Right atrium auricular region (tissue), 2 donors: ENCODE measurements at regions not wholly inside any gene's neighbourhood (a gene's known extent, or its start where the extent isn't known, plus 50 kb on each side); places are given as distances from the start of the nearest gene placed in this dataset.

ENCODE experiments used
- DNase-seq: peaks from one replicate; pipeline ENCODE4 v3.0.0-alpha.2; 2019; ENCODE audit warnings: low spot score
- H3K27ac ChIP-seq, 2 donors: fragments of 200-600 bp; sonication (generic); 1 replicate in 1 of 2; 2 replicates in 1 of 2; pipeline ENCODE4 v1.5.1; 2016 to 2019
- H3K27me3 ChIP-seq, 2 donors: fragments of 200-600 bp; sonication (generic); one replicate each; pipeline versions ENCODE4 v1.5.1 to v1.6.0; 2017 to 2019
- H3K36me3 ChIP-seq: fragments of 200-600 bp; sonication (generic); one replicate; pipeline ENCODE4 v1.5.1; 2016
- H3K4me1 ChIP-seq, 2 donors: fragments of 200-600 bp; sonication (generic); one replicate each; pipeline versions ENCODE4 v1.5.1 to v1.6.0; 2017 to 2019
- H3K4me3 ChIP-seq, 2 donors: fragments of 200-600 bp; sonication (generic); 1 replicate in 1 of 2; 2 replicates in 1 of 2; pipeline ENCODE4 v1.5.1; 2017 to 2019; ENCODE audit warnings: mild to moderate bottlenecking in 1 of 2, moderate library complexity in 1 of 2
- H3K9me3 ChIP-seq, 2 donors: fragments of 200-600 bp; sonication (generic); one replicate each; pipeline ENCODE4 v1.5.1; 2019
- CTCF ChIP-seq, 2 donors: fragments of 200-600 bp; sonication (generic); IDR thresholded peaks; one replicate each; pipeline ENCODE4 v1.5.1; 2019; ENCODE audit warnings: antibody characterized with exemption in 2 of 2

GRCh38 chr9:81128701-81129100, 560.6 kb downstream of the TLE1 start:
- Histone ChIP-seq H3K27me3 (no peaks in the 10 kb centered on the region), H3K4me3 (no peak overlapping the region), H3K4me1 (no peaks in the 10 kb centered on the region), H3K27ac (no peak overlapping the region), H3K9me3 (no peaks in the 10 kb centered on the region), H3K36me3 (no peaks in the 10 kb centered on the region)
- DNase-seq = no peak
- no peak for TF ChIP-seq CTCF (IDR thresholded peaks at IDR 0.05)

GRCh38 chr9:81125446-81126092, 563.8 kb downstream of the TLE1 start:
- Histone ChIP-seq H3K27me3 (no peaks in the 10 kb centered on the region), H3K4me1 (no peaks in the 10 kb centered on the region), H3K4me3 (no peak overlapping the region), H3K36me3 (no peaks in the 10 kb centered on the region), H3K27ac (no peak overlapping the region), H3K9me3 (no peaks in the 10 kb centered on the region)
- TF ChIP-seq CTCF (IDR thresholded peaks at IDR 0.05) = no peak
- DNase-seq = no peak

- H3K4me3 ChIP-seq = no peak overlapping the region
- no peak for DNase-seq
- no peak overlapping the region for H3K27ac ChIP-seq
- H3K36me3 ChIP-seq = no peaks in the 10 kb centered on the region
- H3K27me3 ChIP-seq = no peaks in the 10 kb centered on the region
- H3K4me1 ChIP-seq = no peaks in the 10 kb centered on the region
- TF ChIP-seq CTCF (IDR thresholded peaks at IDR 0.05) = no peak
- H3K9me3 ChIP-seq = no peaks in the 10 kb centered on the region
These were observed 565.8 kb downstream of the TLE1 start for GRCh38 chr9:81123526-81123925.

GRCh38 chr9:81122749-81123148, 566.6 kb downstream of the TLE1 start:
- H3K27me3 ChIP-seq = no peaks in the 10 kb centered on the region
- no peak for TF ChIP-seq CTCF (IDR thresholded peaks at IDR 0.05)
- no peak for DNase-seq
- no peak overlapping the region for H3K4me3 ChIP-seq
- H3K36me3 ChIP-seq = no peaks in the 10 kb centered on the region
- no peaks in the 10 kb centered on the region for H3K9me3 ChIP-seq
- no peak overlapping the region for H3K27ac ChIP-seq
- H3K4me1 ChIP-seq = no peaks in the 10 kb centered on the region

GRCh38 chr9:81119591-81119990, 569.8 kb downstream of the TLE1 start:
- Histone ChIP-seq H3K9me3 (no peaks in the 10 kb centered on the region), H3K27ac (no peak overlapping the region), H3K4me3 (no peak overlapping the region), H3K36me3 (no peaks in the 10 kb centered on the region), H3K27me3 (no peaks in the 10 kb centered on the region), H3K4me1 (no peaks in the 10 kb centered on the region)
- no peak for DNase-seq
- no peak for TF ChIP-seq CTCF (IDR thresholded peaks at IDR 0.05)

GRCh38 chr9:81118416-81118815, 570.9 kb downstream of the TLE1 start:
- no peaks in the 10 kb centered on the region for H3K4me1 ChIP-seq
- no peaks in the 10 kb centered on the region for H3K27me3 ChIP-seq
- H3K4me3 ChIP-seq = no peak overlapping the region
- H3K36me3 ChIP-seq = no peaks in the 10 kb centered on the region
- H3K9me3 ChIP-seq = no peaks in the 10 kb centered on the region
- no peak overlapping the region for H3K27ac ChIP-seq
- DNase-seq = no peak
- no peak for TF ChIP-seq CTCF (IDR thresholded peaks at IDR 0.05)
